Tibial nerve (tissue), 4 donors: ENCODE measurements at regions not wholly inside any gene's neighbourhood (a gene's known extent, or its start where the extent isn't known, plus 50 kb on each side); places are given as distances from the start of the nearest gene placed in this dataset.

Experiments used
- DNase-seq, 2 donors: peaks; one replicate each; pipeline ENCODE4 v3.0.0-alpha.2; 2019; ENCODE audit warnings: low spot score in 2 of 2
- H3K27ac ChIP-seq, 4 donors: fragments of 200-600 bp; sonication (generic) in 3 of 4; one replicate each; pipeline ENCODE4 v1.5.1; 2017 to 2019; ENCODE audit warnings: mild to moderate bottlenecking in 1 of 4
- H3K27me3 ChIP-seq, 2 donors: fragments of 200-600 bp; sonication (generic) in 1 of 2; one replicate each; pipeline versions ENCODE4 v1.5.1 to v1.6.0; 2017 to 2019
- H3K36me3 ChIP-seq, 3 donors: fragments of 200-600 bp; sonication (generic); one replicate each; pipeline ENCODE4 v1.5.1; 2018 to 2019
- H3K4me1 ChIP-seq, 4 donors: fragments of 200-600 bp; sonication (generic) in 3 of 4; one replicate each; pipeline ENCODE4 v1.5.1; 2017 to 2019
- H3K4me3 ChIP-seq, 4 donors: fragments of 200-600 bp; sonication (generic) in 3 of 4; one replicate each; pipeline ENCODE4 v1.5.1; 2017 to 2019; ENCODE audit warnings: mild to moderate bottlenecking in 1 of 4, moderate library complexity in 1 of 4
- H3K9me3 ChIP-seq, 4 donors: fragments of 200-600 bp; sonication (generic) in 3 of 4; one replicate each; pipeline ENCODE4 v1.5.1; 2017 to 2019
- EP300 ChIP-seq, 2 donors: sonication (generic); formaldehyde crosslinking; IDR thresholded peaks; one replicate each; pipeline ENCODE4 v1.6.1; 2017; ENCODE audit warnings: antibody characterized with exemption in 2 of 2, mild to moderate bottlenecking in 1 of 2
- POLR2A ChIP-seq, 2 donors: fragments of 450-650 bp; IDR thresholded peaks; one replicate each; pipeline ENCODE4 v1.6.1; 2017; ENCODE audit warnings: antibody characterized with exemption in 2 of 2, mild to moderate bottlenecking in 2 of 2, moderate library complexity in 2 of 2
- WGBS, 2 donors: methylation state at CpG; one replicate each; pipeline ENCODE4 v1.1.5; 2018; 5-methylcytosine and 5-hydroxymethylcytosine counted together
- TF ChIP-seq, protein P1 (sequence below), 5 experiments: fragments of 200-600 bp in 3 of 5; fragments of 450-650 bp in 2 of 5; sonication (generic) in 3 of 5; IDR thresholded peaks; one replicate each; pipeline ENCODE4 v1.5.1; 2016 to 2019; ENCODE audit warnings: antibody characterized with exemption in 5 of 5, mild to moderate bottlenecking in 3 of 5, moderate library complexity in 2 of 5

DNA sequence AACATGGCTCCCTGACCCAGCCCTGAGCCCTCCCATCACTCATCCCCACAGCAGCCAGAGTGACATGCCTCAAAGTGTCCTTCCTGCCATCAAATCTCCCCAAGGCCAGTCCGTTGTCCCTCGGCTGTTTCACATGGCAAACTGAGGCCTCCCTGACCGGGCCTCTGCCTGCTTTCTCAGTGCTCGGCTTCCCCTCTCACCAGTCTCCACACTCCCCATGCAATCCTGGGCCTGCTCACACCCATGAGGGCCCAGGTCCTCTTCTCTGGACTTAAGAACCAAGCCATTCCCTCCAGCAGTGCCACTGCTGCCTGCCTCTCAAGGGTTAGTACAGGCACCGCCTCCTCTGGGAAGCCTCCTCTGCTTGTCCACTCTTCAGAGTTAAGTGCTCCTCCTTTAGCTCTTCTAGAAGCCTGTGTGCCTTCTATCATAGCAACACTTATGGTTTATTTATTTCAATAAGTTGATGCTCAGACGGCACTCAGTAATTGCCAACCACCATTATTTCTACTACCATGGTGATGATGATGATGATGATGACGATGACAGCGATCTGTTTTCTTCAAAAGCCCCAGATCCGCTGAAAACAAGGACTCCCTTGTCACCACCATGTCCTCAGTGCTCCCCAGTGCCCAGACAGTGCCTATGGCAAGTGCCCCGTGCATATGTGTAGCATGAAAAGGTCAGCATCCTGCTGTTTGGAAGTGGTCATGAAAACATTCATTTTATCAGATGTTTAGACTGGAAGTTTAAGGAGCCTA lies 449.0 kb downstream of the CDH26 start:
- Histone ChIP-seq H3K9me3 (peaks cover 0 to 11% (median 0%) of the 10 kb centered on the region in 4 donors), H3K36me3 (no peaks in the 10 kb centered on the region), H3K27ac (no peak overlapping the region), H3K27me3 (no peaks in the 10 kb centered on the region), H3K4me3 (no peak overlapping the region), H3K4me1 (no peaks in the 10 kb centered on the region)
- DNase-seq: no peak
- WGBS, 2 donors: 76 to 86% methylated on average over 10 of the region's 10 CpGs
- TF ChIP-seq, protein P1, sequence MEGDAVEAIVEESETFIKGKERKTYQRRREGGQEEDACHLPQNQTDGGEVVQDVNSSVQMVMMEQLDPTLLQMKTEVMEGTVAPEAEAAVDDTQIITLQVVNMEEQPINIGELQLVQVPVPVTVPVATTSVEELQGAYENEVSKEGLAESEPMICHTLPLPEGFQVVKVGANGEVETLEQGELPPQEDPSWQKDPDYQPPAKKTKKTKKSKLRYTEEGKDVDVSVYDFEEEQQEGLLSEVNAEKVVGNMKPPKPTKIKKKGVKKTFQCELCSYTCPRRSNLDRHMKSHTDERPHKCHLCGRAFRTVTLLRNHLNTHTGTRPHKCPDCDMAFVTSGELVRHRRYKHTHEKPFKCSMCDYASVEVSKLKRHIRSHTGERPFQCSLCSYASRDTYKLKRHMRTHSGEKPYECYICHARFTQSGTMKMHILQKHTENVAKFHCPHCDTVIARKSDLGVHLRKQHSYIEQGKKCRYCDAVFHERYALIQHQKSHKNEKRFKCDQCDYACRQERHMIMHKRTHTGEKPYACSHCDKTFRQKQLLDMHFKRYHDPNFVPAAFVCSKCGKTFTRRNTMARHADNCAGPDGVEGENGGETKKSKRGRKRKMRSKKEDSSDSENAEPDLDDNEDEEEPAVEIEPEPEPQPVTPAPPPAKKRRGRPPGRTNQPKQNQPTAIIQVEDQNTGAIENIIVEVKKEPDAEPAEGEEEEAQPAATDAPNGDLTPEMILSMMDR (IDR thresholded peaks at IDR 0.05): no peak
- TF ChIP-seq POLR2A (IDR thresholded peaks at IDR 0.05) (no peak), EP300 (IDR thresholded peaks at IDR 0.05) (no peak)

DNA sequence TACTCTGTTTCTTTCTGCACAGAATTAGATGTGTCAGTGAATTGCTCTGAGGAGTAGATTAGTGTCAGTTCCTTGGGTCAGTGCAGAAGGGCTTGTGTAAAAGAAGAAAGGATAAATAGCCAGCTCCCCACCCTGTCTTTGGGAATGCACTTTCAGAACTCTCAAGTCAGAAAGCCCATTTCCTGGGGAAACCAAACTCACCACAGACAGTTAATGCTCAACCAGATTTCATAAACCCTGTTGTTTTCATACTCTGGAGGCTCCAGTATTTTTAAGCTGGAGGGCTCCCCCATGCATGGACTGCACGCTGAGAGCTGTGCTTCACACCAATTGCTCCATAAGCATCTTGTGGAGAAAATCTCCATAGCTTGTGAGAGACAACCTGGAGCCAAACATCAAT lies 449.7 kb downstream of the CDH26 start:
- Histone ChIP-seq H3K4me3 (no peak overlapping the region), H3K36me3 (no peaks in the 10 kb centered on the region), H3K4me1 (no peaks in the 10 kb centered on the region), H3K9me3 (peaks cover 0 to 11% (median 0%) of the 10 kb centered on the region in 4 donors), H3K27me3 (no peaks in the 10 kb centered on the region), H3K27ac (no peak overlapping the region)
- TF ChIP-seq EP300 (IDR thresholded peaks at IDR 0.05) (no peak), POLR2A (IDR thresholded peaks at IDR 0.05) (no peak)
- TF ChIP-seq, protein P1 (IDR thresholded peaks at IDR 0.05): no peak
- no peak for DNase-seq
- 50 to 87% methylated on average over 1 of the region's 1 CpG for WGBS, 2 donors

DNA sequence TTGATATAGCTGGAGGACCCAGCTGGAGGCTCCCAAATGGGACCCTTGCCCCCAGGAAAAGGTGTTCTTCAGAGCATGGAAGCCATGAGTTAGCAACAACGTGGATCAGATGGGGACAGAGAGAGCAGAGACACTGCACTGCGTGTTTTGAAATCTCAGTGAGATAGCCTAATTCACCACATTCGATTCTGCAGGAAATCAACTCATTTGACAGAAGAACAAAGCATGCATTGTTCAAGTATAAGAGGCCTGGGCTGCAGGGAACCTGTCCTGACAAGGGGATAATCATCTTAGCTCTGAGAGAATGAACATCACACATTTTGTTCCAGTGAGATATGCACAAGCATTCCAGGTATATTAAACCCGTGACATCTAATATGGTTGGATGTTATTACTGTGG lies 450.2 kb downstream of the CDH26 start:
- WGBS, 2 donors: 48 to 52% methylated on average over 4 of the region's 4 CpGs
- H3K9me3 ChIP-seq: peaks cover 0 to 11% (median 0%) of the 10 kb centered on the region in 4 donors
- TF ChIP-seq EP300 (IDR thresholded peaks at IDR 0.05) (no peak), POLR2A (IDR thresholded peaks at IDR 0.05) (no peak)
- TF ChIP-seq, protein P1 (IDR thresholded peaks at IDR 0.05): no peak

DNA sequence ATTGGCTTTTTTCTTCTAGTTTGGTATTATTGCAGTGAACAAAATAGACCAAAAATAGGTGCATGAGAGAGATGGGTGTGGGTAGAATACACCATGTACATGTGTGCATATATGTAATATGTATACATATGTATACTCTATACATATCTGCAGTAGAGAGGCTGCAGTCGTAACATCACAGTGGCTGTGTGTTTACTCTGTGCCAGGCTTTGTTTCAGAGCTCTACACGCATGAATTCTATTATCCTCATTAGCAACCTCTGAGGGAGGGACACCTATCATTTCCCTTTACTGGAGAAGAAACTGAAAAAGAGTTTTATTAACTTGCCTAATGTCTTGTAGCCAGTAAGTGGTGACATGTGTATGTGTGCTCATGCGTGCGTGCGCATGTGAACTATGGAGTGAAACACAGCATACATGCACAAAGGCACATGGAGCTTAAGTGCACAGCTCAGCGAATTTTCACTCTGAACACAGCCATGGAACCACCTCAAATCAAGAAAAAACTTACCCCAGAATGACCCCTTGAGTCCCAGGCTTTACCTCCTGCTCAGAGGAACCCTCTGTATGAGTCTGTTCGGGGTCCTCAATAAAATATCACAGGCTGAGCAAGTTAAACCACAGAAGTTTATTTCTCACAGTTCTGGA lies 452.5 kb downstream of the CDH26 start:
- TF ChIP-seq, protein P1 (IDR thresholded peaks at IDR 0.05): no peak
- TF ChIP-seq POLR2A (IDR thresholded peaks at IDR 0.05) (no peak), EP300 (IDR thresholded peaks at IDR 0.05) (no peak)
- peaks cover 0 to 11% (median 0%) of the 10 kb centered on the region in 4 donors for H3K9me3 ChIP-seq
- no peaks in the 10 kb centered on the region for H3K27me3 ChIP-seq
- no peak overlapping the region for H3K4me3 ChIP-seq
- WGBS, 2 donors: 82 to 84% methylated on average over 7 of the region's 7 CpGs
- DNase-seq: no peak
- H3K36me3 ChIP-seq: no peaks in the 10 kb centered on the region
- H3K4me1 ChIP-seq: no peaks in the 10 kb centered on the region
- H3K27ac ChIP-seq: no peak overlapping the region

More for the DNA sequence above, 450.2 kb downstream of the CDH26 start:
- H3K36me3 ChIP-seq: no peaks in the 10 kb centered on the region
- H3K4me1 ChIP-seq: no peaks in the 10 kb centered on the region
- no peak overlapping the region for H3K27ac ChIP-seq
- H3K27me3 ChIP-seq: no peaks in the 10 kb centered on the region
- DNase-seq: no peak
- H3K4me3 ChIP-seq: no peak overlapping the region

DNA sequence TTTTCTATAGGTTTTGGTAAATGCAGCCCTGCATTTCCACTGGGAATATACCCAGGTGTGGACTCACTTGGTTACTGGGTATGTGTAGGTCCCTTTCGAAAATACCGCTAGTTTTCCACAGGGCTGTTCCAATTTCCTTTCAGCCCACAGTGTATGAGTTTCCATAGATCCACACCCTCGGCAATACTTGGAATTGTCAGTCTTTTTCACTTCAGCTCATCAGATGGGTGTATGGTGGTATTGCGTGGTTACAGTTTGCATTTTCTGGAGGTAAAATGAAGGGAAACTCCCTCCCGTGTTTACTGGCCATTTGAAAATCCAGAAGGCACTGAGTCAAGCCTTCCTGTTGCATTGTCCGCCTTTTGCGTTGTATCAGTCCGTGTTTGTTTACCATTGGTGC lies 453.6 kb downstream of the CDH26 start:
- Histone ChIP-seq H3K4me3 (no peak overlapping the region), H3K27me3 (no peaks in the 10 kb centered on the region), H3K9me3 (peaks cover 0 to 11% (median 0%) of the 10 kb centered on the region in 4 donors), H3K36me3 (no peaks in the 10 kb centered on the region), H3K4me1 (no peaks in the 10 kb centered on the region), H3K27ac (no peak overlapping the region)
- DNase-seq: no peak
- WGBS, 2 donors: 93 to 95% methylated on average over 8 of the region's 8 CpGs
- TF ChIP-seq, protein P1 (IDR thresholded peaks at IDR 0.05): no peak
- TF ChIP-seq EP300 (IDR thresholded peaks at IDR 0.05) (no peak), POLR2A (IDR thresholded peaks at IDR 0.05) (no peak)
